ENCODE measurements at regions not wholly inside any gene's neighbourhood (a gene's known extent, or its start where the extent isn't known, plus 50 kb on each side); places are given as distances from the start of the nearest gene placed in this dataset.

GRCh38 chr22:27378311-27378800 is 423.2 kb downstream of the MN1 start:
- no peak for DNase-seq (ENCODE audit: extremely low spot score)
- 56% methylated on average over 13 of the region's 13 CpGs for WGBS

GRCh38 chr22:27378995-27379394 is 422.6 kb downstream of the MN1 start:
- Histone ChIP-seq H3K27ac (ENCODE audit: low read depth) (no peak overlapping the region), H3K4me1 (ENCODE audit: insufficient read depth) (no peaks in the 10 kb centered on the region), H3K4me3 (ENCODE audit: low read depth, low read length) (no peak overlapping the region), H3K36me3 (ENCODE audit: insufficient read depth) (no peaks in the 10 kb centered on the region)
- WGBS: 73% methylated on average over 4 of the region's 4 CpGs
- no peak for DNase-seq (ENCODE audit: extremely low spot score)

More at GRCh38 chr22:27378311-27378800, 423.2 kb downstream of the MN1 start:
- Histone ChIP-seq H3K4me1 (ENCODE audit: insufficient read depth) (no peaks in the 10 kb centered on the region), H3K4me3 (ENCODE audit: low read depth, low read length) (no peak overlapping the region), H3K27ac (ENCODE audit: low read depth) (no peak overlapping the region), H3K36me3 (ENCODE audit: insufficient read depth) (no peaks in the 10 kb centered on the region)

GRCh38 chr22:27380855-27381254 is 420.7 kb downstream of the MN1 start:
- 83% methylated on average over 16 of the region's 16 CpGs for WGBS

GRCh38 chr22:27381552-27381951 is 420.0 kb downstream of the MN1 start:
- no peaks in the 10 kb centered on the region for H3K36me3 ChIP-seq (ENCODE audit: insufficient read depth)
- no peak overlapping the region for H3K4me3 ChIP-seq (ENCODE audit: low read depth, low read length)
- H3K27ac ChIP-seq (ENCODE audit: low read depth): no peak overlapping the region
- no peaks in the 10 kb centered on the region for H3K4me1 ChIP-seq (ENCODE audit: insufficient read depth)
- WGBS: 40% methylated on average over 4 of the region's 4 CpGs
- DNase-seq (ENCODE audit: extremely low spot score): no peak

More at GRCh38 chr22:27380855-27381254, 420.7 kb downstream of the MN1 start:
- DNase-seq (ENCODE audit: extremely low spot score): no peak
- no peaks in the 10 kb centered on the region for H3K36me3 ChIP-seq (ENCODE audit: insufficient read depth)
- no peak overlapping the region for H3K4me3 ChIP-seq (ENCODE audit: low read depth, low read length)
- H3K27ac ChIP-seq (ENCODE audit: low read depth): no peak overlapping the region
- H3K4me1 ChIP-seq (ENCODE audit: insufficient read depth): no peaks in the 10 kb centered on the region

- WGBS: 76% methylated on average over 6 of the region's 6 CpGs
- Histone ChIP-seq H3K36me3 (ENCODE audit: insufficient read depth) (no peaks in the 10 kb centered on the region), H3K4me3 (ENCODE audit: low read depth, low read length) (no peak overlapping the region), H3K4me1 (ENCODE audit: insufficient read depth) (no peaks in the 10 kb centered on the region), H3K27ac (ENCODE audit: low read depth) (no peak overlapping the region)
- DNase-seq (ENCODE audit: extremely low spot score): no peak
Measured at GRCh38 chr22:27381960-27382742, 419.4 kb downstream of the MN1 start.

GRCh38 chr22:27382947-27383346 is 418.6 kb downstream of the MN1 start:
- no peak overlapping the region for H3K4me3 ChIP-seq (ENCODE audit: low read depth, low read length)
- H3K36me3 ChIP-seq (ENCODE audit: insufficient read depth): no peaks in the 10 kb centered on the region
- no peaks in the 10 kb centered on the region for H3K4me1 ChIP-seq (ENCODE audit: insufficient read depth)
- WGBS: 74% methylated on average over 12 of the region's 12 CpGs
- DNase-seq (ENCODE audit: extremely low spot score): no peak
- H3K27ac ChIP-seq (ENCODE audit: low read depth): no peak overlapping the region

- no peak for DNase-seq (ENCODE audit: extremely low spot score)
- no peaks in the 10 kb centered on the region for H3K36me3 ChIP-seq (ENCODE audit: insufficient read depth)
Measured at GRCh38 chr22:27383896-27384295, 417.7 kb downstream of the MN1 start.

GRCh38 chr22:27385261-27385998 is 416.1 kb downstream of the MN1 start:
- no peak for DNase-seq (ENCODE audit: extremely low spot score)
- no peaks in the 10 kb centered on the region for H3K36me3 ChIP-seq (ENCODE audit: insufficient read depth)
- WGBS: 87% methylated on average over 16 of the region's 16 CpGs

More at GRCh38 chr22:27383896-27384295, 417.7 kb downstream of the MN1 start:
- Histone ChIP-seq H3K27ac (ENCODE audit: low read depth) (no peak overlapping the region), H3K4me3 (ENCODE audit: low read depth, low read length) (no peak overlapping the region), H3K4me1 (ENCODE audit: insufficient read depth) (no peaks in the 10 kb centered on the region)
- WGBS: 78% methylated on average over 3 of the region's 3 CpGs

GRCh38 chr22:27386186-27386585 is 415.4 kb downstream of the MN1 start:
- Histone ChIP-seq H3K4me1 (ENCODE audit: insufficient read depth) (no peaks in the 10 kb centered on the region), H3K27ac (ENCODE audit: low read depth) (no peak overlapping the region), H3K36me3 (ENCODE audit: insufficient read depth) (no peaks in the 10 kb centered on the region), H3K4me3 (ENCODE audit: low read depth, low read length) (no peak overlapping the region)
- DNase-seq (ENCODE audit: extremely low spot score): no peak
- 82% methylated on average over 7 of the region's 7 CpGs for WGBS

More at GRCh38 chr22:27385261-27385998, 416.1 kb downstream of the MN1 start:
- H3K4me3 ChIP-seq (ENCODE audit: low read depth, low read length): no peak overlapping the region
- no peaks in the 10 kb centered on the region for H3K4me1 ChIP-seq (ENCODE audit: insufficient read depth)
- H3K27ac ChIP-seq (ENCODE audit: low read depth): no peak overlapping the region

GRCh38 chr22:27387561-27387960 is 414.0 kb downstream of the MN1 start:
- no peak overlapping the region for H3K4me3 ChIP-seq (ENCODE audit: low read depth, low read length)
- H3K36me3 ChIP-seq (ENCODE audit: insufficient read depth): no peaks in the 10 kb centered on the region
- WGBS: 55% methylated on average over 6 of the region's 6 CpGs
- DNase-seq (ENCODE audit: extremely low spot score): no peak
- H3K27ac ChIP-seq (ENCODE audit: low read depth): no peak overlapping the region
- no peaks in the 10 kb centered on the region for H3K4me1 ChIP-seq (ENCODE audit: insufficient read depth)

- no peak overlapping the region for H3K4me3 ChIP-seq (ENCODE audit: low read depth, low read length)
- H3K36me3 ChIP-seq (ENCODE audit: insufficient read depth): no peaks in the 10 kb centered on the region
- DNase-seq (ENCODE audit: extremely low spot score): no peak
- no peaks in the 10 kb centered on the region for H3K4me1 ChIP-seq (ENCODE audit: insufficient read depth)
- no peak overlapping the region for H3K27ac ChIP-seq (ENCODE audit: low read depth)
- 90% methylated on average over 3 of the region's 3 CpGs for whole genome bisulfite sequencing
Measured at GRCh38 chr22:27388090-27388600, 413.4 kb downstream of the MN1 start.

- DNase-seq (ENCODE audit: extremely low spot score): no peak
- Histone ChIP-seq H3K4me1 (ENCODE audit: insufficient read depth) (no peaks in the 10 kb centered on the region), H3K27ac (ENCODE audit: low read depth) (no peak overlapping the region), H3K4me3 (ENCODE audit: low read depth, low read length) (no peak overlapping the region), H3K36me3 (ENCODE audit: insufficient read depth) (no peaks in the 10 kb centered on the region)
- WGBS: 88% methylated on average over 2 of the region's 2 CpGs
Measured at GRCh38 chr22:27389727-27390075, 411.9 kb downstream of the MN1 start.

- 32% methylated on average over 7 of the region's 7 CpGs for WGBS
- peak; percentile 56 for DNase-seq (ENCODE audit: extremely low spot score)
- no peak overlapping the region for H3K27ac ChIP-seq (ENCODE audit: low read depth)
- H3K4me1 ChIP-seq (ENCODE audit: insufficient read depth): no peaks in the 10 kb centered on the region
- H3K4me3 ChIP-seq (ENCODE audit: low read depth, low read length): no peak overlapping the region
- H3K36me3 ChIP-seq (ENCODE audit: insufficient read depth): no peaks in the 10 kb centered on the region
Measured at GRCh38 chr22:27391092-27391770, 410.3 kb downstream of the MN1 start.
